GM18520 (cell line): ENCODE measurements at regions not wholly inside any gene's neighbourhood (a gene's known extent, or its start where the extent isn't known, plus 50 kb on each side); places are given as distances from the start of the nearest gene placed in this dataset.

Source experiments
- ATAC-seq: cut with Tn5 transposase; IDR thresholded peaks from one replicate; pipeline ENCODE4 v1.9.1; 2021; ENCODE audit not compliant: unreplicated experiment

GRCh38 chr6:14622085-14622484 is 504.5 kb downstream of the CD83 start:
- ATAC-seq, result no peak

- no peak for ATAC-seq
Measured at GRCh38 chr6:14622909-14623505, 505.4 kb downstream of the CD83 start.

GRCh38 chr6:14625173-14625895 is 507.8 kb downstream of the CD83 start:
- no peak for ATAC-seq

GRCh38 chr6:14626556-14626955 is 509.0 kb downstream of the CD83 start:
- no peak for ATAC-seq

- ATAC-seq, result no peak
Measured at GRCh38 chr6:14630016-14630415, 512.4 kb downstream of the CD83 start.

GRCh38 chr6:14633479-14633878 is 515.9 kb downstream of the CD83 start:
- ATAC-seq, result no peak

- no peak for ATAC-seq
Measured at GRCh38 chr6:14634072-14634471, 516.5 kb downstream of the CD83 start.

GRCh38 chr6:14635195-14635594 is 517.6 kb downstream of the CD83 start:
- ATAC-seq, result no peak

- no peak for ATAC-seq
Measured at GRCh38 chr6:14635934-14636591, 518.5 kb downstream of the CD83 start.

- no peak for ATAC-seq
Measured at GRCh38 chr6:14638435-14638905, 520.9 kb downstream of the CD83 start.

- no peak for ATAC-seq
Measured at GRCh38 chr6:14638906-14639761, 521.6 kb downstream of the CD83 start.

- ATAC-seq, result no peak
Measured at GRCh38 chr6:14639983-14640599, 522.5 kb downstream of the CD83 start.

GRCh38 chr6:14640631-14641030 is 523.1 kb downstream of the CD83 start:
- ATAC-seq, result no peak

GRCh38 chr6:14641423-14642135 is 524.0 kb downstream of the CD83 start:
- no peak for ATAC-seq

GRCh38 chr6:14642136-14642505 is 524.5 kb downstream of the CD83 start:
- ATAC-seq, result no peak

GRCh38 chr6:14642842-14643241 is 525.3 kb downstream of the CD83 start:
- no peak for ATAC-seq

- ATAC-seq, result no peak
Measured at GRCh38 chr6:14644381-14644780, 526.8 kb downstream of the CD83 start.

- no peak for ATAC-seq
Measured at GRCh38 chr6:14645221-14645620, 527.6 kb downstream of the CD83 start.

- no peak for ATAC-seq
Measured at GRCh38 chr6:14645841-14646240, 528.3 kb downstream of the CD83 start.

- ATAC-seq, result no peak
Measured at GRCh38 chr6:14646371-14646770, 528.8 kb downstream of the CD83 start.
